ENCODE measurements at regions not wholly inside any gene's neighbourhood (a gene's known extent, or its start where the extent isn't known, plus 50 kb on each side); places are given as distances from the start of the nearest gene placed in this dataset.

DNA sequence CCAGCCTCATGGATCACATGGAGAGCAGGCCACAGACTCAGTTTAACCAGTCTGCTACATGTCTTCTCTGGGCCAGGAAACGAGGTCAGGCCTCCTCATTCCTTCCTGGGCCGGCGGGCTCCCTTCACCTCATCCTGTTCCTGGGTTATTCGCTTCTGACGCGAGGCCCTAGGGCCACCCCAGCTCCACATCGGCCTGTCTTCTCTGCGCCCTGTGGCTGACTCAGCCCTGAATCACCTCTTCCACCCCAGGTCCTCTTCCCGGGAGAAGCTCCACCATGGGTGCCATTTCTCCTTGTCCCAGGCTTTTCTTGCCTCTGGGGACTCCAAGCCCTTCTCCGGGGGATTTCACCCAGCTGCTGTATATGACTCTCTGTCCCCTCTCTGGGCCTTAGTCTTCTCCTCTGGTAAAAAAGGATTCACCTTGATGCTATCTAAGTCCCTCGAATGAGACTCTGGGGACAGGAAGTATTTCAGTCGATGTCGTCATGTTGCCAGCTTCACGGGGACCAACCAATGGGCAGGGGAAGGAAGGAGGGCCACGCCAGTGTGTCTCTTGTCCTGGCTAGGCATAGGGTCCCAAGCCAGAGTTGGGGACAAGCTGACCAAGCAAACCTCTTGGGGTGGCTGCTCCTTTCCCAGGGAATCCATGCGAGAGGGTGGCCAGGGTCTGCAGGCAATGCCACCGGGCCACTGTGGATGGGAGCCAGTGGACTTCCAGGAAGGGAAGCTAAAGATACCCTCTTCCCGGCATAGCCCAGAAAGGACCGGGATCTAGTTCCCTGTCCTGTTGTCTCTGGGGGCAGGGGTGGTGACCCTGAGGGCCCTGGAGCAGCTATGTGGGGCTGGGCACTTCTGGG is 58.7 kb downstream of the SOCS3 start:
- TF ChIP-seq CTCF (IDR thresholded peaks at IDR 0.05) (no peak), EP300 (IDR thresholded peaks at IDR 0.05) (no peak)
